KG1 (cell line): ENCODE measurements at regions not wholly inside any gene's neighbourhood (a gene's known extent, or its start where the extent isn't known, plus 50 kb on each side); places are given as distances from the start of the nearest gene placed in this dataset.
"Not testable (repeated sequence)": the region's sequence is repeated elsewhere in the genome, so short reads cannot be mapped to it uniquely, and the experiment has no call there.

Source experiments
- DNase-seq: peaks from one replicate; lab custom pipeline; 2025; lab: John Stamatoyannopoulos, UW

DNA sequence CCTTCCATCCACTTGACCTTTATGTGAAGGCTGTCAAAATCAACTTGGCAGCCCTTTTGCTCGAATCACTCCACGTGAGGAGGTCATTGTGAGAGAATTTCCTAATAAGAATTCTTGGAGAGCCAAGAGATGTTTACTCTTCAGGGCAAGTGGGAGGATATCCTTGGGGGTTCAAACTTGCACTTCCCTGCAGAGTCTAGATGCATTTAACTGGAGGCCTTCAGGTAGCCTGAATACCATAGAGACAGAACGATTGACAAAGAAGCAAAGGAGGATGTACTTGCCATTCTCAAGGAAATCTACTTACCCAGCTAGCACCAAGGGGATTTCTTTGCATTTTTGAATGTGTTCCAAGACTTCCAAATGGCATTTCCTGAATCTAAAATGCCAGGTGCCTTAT is 1702.6 kb upstream of the FLRT2 start:
- no peak for DNase-seq

DNA sequence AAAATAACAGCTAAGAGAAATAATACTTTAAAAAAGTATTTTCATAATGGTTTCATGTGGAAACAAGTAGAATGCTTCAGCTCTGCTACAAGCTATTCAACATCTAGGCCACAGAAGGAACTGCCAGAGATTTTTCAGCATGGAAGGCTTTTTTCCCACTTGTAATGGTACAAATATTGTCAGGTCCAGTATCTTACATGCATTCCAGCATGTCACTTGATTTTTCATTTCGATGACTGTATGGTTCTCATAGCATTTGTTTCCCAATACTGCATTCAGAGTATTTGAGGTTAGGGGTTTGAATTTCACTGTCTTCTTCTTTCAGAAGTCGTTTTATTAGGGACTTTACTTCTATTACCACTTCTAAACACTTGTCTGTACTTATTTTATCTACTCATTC is 1701.5 kb upstream of the FLRT2 start:
- DNase-seq = no peak

DNA sequence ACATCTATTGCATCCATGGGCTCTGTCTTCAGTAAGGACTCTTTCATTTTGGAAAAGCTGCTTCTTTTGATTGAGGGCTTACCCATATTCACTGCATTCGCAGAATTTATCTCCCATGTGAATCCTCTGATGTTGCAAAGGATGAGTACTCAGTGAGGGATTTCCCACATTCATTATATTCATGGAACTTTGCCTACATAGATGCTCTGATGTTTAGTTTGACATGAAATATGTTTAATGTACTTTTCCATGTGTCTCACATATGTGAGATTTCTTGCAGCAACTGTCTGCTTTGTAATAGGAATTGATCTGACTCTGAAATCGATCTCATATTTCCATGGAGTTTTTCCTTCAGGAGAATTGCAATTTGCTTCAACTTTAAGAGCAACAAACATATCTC is 1699.6 kb upstream of the FLRT2 start:
- no peak for DNase-seq

DNA sequence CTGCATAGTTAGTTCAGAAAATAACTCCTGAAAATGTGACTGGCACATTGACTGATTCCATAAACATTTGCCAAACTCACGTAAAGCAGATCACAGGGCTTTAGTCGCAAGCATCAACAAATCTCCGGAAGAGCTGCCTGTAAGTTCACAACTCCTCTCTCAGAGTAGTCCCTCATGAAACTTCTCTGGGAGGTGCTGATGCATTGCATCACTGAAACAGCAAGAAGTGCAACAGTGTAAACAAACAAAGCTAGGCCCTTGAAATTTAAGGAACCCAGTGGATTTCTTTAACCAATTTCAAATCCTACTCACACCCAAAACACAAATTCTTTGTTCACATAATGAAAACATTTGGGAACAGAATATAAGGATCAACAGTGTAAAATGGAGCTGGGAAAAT is 1691.7 kb upstream of the FLRT2 start:
- DNase-seq = no peak

DNA sequence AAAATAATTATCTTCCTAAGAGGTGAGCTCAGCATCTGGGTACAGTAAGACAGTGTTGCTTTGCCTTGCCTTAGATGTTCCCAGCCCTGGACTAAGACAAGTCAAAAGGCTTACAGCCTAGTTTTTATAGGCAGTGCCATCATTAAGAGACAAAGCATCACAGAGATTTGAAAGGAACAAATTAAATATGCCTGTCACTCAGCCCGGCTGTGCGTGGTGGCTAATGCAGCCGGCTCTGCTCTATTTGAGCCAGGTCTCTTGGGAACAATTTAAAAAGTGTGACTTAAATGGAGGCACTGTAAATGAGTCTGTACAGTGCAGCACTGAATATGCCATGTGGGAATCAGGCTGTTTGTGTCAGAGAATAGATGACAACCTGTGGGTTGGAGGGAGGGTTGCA is 1687.4 kb upstream of the FLRT2 start:
- DNase-seq = no peak

DNA sequence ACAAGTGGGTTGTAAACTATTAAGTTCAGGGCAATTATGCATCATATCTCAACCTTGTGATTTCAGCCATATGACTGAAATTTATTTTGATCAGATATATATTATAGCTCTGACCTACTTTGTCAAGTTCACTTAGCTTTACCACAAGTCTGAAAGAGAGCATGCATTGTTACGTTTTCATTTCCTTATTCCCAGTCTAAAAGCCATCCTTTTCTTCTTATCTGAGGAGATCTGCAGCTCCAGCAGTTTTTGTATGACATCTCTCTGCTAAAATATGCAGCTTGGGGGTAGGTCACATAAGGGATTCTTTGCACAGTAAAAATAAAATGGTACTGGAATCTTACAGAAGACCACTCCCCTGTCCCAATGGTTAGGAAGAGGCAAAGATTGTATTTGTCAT is 1682.8 kb upstream of the FLRT2 start:
- DNase-seq = no peak

DNA sequence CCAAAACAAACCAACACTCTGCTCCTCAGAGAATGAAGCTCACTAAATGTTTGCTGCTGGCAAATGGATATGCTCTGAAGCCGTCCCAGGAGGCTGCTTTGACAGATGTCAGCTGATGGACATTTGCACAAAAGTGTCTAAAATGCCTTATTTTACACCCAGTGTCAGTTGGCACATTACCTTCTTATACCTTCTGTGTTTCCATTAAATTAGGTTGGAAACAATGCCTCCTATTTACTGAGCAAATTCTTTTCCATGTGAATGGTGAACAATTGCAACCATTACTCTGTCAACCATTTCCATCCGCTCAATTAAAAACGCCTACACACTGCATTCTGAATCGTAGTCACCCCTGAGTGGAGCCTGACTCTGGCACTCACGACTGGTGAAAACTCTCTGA is 1679.9 kb upstream of the FLRT2 start:
- DNase-seq = no peak

DNA sequence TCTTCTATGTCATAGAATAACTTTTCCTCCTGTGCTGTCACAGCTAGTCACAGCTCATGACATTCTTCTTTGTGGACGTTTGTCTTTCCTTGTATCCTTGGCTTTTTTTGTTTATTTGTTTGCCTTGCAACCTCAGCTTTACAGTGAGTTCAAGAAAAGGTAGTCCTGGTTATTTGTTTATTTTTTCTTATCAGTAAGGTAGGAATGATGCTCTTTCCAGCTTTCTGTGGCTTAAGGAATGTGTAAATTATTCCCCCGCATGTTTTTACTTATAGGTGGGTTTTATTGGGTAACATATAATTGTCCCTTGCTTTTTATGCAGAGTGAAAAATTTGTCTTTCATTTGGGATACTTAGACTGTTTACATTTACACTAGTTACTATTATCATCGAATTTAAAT is 1673.6 kb upstream of the FLRT2 start:
- DNase-seq = no peak

DNA sequence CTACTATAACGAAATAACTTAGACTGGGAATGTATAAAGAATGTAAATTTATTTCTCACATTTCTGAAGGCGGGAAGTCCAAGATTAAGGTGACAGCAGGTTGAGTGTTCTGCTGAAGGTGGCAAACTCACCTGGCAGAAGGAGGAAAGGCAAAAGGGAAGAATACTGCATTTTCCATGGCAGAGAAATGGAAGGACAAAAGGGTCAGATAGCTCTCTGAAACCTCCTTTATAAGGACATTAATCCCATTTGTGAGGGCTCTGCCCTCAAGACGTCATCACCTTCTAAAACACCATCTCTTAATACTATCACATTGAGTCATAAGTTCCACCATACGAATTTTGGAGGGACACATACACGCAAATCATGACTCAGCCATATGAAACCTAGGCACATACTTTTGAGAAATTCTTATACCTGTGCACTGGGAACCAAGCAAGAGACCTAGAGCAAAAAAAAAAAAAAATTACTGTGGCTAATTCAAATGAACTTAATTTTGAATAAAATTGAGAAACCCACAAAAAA is 1669.3 kb upstream of the FLRT2 start:
- DNase-seq = no peak

DNA sequence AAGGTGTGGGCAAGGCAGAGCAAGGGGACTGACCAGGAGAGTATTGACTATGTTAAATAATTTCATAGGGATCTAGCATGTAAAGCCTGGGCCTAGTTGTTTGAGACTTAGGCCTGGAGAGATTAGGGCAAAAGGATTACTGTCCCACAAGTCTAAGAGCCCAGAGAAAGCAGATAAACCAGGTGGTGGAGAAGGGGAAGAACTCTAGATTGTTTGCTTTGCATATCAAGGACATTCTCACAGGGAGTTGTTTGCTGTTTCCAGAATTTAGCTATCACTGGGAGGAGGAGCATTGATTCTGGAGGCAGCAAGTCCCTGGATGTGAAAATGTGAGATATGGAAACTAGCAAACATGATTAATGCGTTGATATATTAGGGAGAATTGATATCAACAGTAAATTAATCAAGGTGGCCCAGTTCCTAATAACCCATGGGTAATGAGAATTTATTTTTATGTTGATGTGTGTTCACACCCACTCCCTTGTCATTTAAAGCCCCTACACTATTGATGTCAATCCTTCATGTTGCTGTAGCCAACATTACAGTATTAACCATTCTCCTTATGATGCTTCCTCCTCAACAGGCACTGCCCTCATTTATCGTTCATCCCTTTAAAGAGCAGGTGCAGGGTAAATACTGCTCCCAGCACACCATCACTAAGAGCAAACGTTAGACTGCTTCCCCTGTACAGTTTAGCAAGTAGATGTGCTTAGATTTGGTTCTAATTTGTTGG is 1666.7 kb upstream of the FLRT2 start:
- DNase-seq = no peak

DNA sequence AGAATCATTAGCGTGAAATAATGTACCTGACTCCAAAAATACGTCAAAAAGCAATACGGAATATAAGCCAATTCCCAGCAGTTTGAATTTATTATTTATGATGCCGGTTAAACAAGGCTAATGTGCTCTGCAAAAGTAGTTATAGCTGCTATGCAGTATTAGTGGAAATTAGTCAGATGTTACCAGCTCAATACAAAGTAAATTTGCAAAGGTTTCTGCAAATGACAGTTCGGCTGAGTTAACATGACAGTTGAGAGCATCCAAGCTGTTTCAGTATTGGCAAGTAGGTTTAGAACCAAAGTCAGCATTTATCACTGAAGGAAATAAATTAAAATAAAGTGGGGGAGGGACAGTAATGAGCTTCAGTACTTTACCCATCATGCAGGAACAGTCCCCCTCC is 1665.8 kb upstream of the FLRT2 start:
- no peak for DNase-seq

DNA sequence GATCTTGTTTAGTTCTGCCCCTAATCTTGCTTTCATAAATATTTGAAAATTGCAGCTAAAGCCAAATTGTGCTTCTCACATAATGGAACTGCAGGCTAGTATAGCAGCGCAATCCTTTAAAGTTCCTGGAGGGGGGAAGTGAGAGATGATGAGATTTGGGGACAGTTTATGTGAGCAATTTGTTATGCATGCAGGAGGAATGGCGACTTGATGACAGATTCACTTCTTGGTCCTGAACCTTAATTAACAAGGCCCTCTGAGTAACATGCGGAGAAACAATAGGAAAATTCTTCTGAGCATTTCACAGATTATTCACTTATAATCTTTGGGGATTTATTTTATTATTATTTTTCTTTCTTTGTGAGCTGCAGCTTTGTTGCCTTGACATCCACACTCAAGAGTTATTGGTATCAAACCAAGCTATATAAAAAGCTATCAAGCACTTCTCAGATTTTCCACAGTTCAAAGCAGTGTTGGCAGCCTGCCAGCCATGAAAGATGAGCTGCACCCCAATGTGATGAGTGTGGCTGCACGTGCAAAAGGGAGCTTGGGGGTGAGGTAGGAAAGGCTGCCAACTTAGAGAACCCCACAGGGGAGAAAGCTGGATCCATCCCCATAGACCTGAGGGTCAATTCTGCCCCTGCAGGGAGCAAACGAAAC is 1662.2 kb upstream of the FLRT2 start:
- no peak for DNase-seq

DNA sequence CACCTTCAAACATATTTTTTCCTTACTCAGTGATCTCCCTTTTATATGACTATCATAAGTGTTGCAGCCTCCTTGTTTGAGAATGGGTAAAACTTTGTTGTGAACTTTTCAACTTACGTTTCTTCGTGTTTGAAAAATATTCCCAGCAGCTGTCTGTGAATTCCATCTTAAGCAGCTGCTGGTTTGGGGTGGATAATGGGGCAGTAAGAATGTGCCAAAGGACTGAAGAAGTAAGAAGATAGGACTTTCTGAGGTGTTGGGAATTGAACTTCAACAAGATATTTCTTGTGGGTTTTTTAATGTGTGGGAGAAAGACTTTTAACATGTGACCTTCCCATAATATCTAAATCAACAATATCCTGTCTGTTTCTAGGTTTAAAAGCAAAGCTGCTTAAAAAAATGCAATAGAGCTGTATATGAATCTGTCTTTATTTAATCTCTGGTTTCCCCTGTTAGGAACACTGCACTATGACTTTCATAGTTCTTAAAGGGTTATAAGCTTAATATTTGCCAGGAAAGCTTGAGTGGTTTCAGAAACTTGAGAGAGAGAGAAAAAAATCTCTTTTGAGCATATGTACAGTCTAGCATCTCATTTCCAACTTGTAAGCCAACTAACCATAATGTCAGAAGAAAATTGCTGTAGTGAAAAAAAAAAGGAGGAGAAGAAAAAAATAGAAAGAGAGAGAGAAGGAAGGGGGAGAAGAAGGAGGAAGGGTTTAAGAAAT is 1659.2 kb upstream of the FLRT2 start:
- DNase-seq = no peak

DNA sequence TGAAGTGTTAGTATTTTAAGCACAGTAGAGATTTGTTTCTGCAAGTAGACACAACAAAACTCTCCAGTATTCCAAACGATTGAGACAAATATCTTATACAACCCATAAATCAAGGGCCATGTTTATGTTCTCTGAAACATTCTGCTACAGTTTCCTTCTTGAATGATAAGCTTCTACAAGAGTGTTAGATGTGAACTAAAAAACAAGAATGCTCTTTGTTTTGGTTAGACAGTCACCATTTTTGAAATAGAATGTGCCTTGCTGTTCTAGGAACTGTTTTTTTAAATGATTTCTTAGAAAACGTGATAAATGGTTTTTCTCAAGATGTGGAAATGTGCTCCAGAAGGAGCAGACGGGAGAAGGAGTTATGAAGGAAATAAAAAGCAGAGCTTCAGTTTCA is 1656.3 kb upstream of the FLRT2 start:
- no peak for DNase-seq

DNA sequence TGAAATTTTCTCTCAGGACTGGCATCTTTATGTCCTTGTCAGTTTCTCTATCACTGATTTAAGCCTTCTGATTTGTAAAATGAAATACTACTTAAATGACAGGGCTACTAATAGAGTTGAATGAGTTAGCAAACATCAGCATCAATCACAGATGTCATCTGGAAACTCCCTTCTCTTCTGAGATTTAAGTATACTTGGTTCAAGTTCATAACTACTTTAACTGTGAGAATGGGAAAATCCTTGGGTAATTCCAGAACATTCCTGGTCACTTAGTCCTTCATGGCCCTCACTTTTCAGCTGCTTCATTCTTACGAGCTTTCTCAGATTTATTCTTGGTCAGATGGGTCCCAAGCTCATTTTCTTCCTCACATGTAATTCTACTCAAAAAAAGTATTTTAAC is 1655.3 kb upstream of the FLRT2 start:
- no peak for DNase-seq

DNA sequence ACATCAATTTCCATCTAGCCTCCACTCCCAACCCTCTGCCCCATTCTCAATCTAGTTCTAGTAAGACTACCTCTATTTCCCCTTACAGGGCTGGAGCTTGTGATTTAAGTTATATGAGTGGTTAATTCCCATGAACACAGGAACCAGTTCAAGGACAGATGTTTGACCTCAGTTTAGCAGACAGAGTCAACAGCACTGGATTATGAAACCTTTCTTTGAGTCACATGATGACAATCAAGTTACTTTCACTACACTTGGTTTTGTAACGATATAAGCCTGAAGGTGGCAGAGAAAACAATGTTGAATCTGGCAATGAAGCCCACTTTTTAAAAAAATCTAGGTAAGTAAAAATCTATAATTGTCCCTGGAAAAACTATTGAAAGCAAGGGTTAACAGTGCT is 1646.2 kb upstream of the FLRT2 start:
- DNase-seq = no peak

DNA sequence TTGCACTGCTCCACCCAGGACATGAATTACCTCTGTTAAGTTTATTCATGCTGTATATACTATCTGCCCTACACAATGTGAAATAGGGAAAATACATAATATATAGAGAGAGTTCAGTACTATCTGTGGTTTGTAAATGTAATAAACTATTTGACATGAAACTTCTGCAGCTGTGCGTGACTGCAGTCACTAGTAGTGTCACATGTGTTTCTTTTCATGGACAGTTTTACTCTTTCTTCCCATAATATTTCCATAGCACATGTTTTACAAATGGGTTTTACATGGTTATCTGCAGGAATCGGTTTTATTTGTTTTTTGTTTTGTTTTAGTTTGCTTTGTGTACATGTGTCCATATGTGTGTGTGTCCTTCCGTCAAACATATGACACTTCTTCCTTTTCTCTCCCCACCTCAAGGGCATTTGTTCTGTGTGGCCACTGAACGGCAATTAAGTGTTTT is 1644.1 kb upstream of the FLRT2 start:
- DNase-seq = no peak

DNA sequence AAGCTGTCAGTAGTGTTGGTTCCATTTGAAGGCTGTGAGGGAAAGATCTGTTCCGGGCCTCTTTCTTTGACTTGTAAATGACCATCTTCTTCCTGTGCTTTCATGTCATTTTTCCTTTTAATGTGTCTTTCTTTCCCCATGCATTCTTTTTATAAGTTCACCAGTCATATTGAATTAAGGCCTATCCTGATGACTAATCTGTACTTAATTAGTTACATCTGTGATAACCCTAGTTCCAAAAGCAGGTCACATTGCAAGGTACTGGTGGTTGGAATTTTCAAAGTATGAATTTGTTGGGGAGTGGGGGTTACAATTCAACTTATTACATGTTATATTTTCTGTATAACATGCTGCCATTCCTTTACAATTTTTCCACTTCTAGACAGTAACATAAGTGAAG is 1642.1 kb upstream of the FLRT2 start:
- no peak for DNase-seq

DNA sequence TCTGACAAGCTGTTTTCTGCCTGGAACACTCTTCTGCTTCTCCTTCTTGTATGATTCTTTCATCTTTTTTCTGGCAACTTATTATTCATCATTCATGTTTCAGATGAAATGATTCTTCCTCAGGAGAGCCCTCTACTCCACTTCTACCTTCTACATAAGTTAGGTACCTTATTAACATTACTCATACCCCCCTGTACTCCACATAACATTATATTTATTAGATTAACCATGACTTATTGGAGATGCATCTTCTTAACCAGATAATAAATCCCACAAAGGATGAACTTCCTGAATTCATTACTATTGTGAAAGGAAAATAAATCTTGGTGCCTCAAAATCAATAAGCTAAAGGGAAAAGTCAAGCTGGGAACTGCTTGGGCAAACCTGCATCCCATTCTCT is 1636.5 kb upstream of the FLRT2 start:
- no peak for DNase-seq

DNA sequence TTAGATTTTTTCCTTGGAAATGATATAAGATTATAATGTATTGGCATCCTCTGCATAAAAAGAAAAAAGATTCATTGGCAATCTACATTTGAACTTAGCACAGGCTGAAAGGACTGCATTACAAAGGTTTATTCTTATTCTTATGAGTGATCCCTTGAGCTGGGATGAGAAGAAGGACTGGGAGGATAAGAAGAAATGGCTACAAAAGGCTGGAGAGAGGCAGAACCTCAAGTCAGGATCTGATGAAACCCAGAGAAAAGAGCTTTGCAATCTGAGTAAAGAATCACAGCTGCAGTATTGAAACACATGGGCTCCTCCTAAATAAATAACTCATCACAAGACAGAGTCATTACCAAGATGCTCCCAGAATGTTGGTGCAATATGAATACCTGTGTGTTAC is 1635.4 kb upstream of the FLRT2 start:
- DNase-seq = no peak

DNA sequence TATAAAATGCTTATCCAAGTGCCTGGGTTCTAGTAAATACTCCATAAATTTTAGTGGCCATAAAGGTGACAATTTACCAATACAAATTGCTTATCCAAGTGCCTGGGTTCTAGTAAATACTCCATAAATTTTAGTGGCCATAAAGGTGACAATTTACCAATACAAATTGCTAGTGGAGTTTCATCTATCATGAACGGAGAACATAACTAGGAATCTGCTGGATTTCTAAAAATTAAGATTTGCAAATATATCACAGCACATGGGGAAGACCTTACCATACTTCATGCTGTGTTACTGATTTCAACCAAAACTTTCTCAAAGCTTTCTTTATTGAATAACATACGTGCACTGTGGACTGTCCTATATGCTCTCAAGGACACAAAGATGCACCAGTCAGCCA is 1631.4 kb upstream of the FLRT2 start:
- DNase-seq = not testable (repeated sequence)

DNA sequence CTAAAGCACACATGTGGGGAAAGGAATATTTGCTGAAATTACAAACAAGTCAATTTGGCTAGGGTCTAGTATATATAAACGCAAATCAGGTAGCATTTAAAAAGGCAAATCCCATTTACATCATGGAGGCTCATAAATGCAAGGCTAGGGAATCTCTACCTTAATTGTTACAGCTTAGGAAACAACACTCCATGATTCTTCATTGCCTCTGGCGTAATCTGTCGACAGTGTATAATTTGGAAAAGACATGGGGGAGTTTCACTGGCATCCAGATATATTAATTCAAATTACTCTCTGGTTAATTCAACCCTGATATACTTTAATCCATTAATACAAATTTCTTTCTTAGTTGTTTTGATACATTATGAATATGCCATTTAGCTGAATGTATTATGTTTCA is 1630.2 kb upstream of the FLRT2 start:
- DNase-seq = no peak

DNA sequence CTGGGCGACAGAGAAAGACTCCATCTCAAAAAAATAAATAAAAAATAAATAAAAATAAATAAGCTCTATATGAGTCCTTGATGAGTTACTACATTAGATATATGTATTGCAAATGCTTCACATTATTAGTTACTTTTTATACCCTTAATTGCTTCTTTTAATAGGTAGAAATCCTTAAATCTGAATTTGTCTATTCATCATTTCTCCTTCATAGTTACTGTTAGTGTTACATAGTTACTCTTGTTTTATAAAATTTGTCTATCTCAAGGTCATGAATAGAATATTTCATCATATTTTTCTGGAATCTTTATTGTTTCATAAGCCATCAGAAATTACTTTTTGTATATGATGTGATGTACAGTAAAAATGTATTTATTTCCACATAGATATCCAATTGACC is 1624.8 kb upstream of the FLRT2 start:
- DNase-seq = no peak
